ENCODE measurements at regions not wholly inside any gene's neighbourhood (a gene's known extent, or its start where the extent isn't known, plus 50 kb on each side); places are given as distances from the start of the nearest gene placed in this dataset.

DNA sequence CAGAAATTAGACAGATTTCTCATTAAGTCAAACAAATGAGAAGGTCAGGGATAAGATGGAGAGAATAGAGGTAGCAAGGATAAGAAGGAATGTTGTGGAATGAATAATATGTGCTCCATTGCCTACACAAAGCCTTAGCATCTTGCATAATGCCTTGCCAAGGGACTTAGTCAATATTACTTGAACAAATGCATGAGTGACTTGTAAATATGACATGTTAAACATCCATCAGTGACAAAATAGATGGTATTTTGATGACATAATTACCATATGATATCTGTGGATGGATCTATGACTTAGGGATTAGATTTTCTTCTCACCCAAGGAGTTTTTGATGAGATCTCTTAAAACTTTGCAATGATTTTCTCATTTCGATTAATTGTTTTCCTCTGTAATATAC is 194.1 kb upstream of the RASSF8 start:
- TF ChIP-seq, protein P1, sequence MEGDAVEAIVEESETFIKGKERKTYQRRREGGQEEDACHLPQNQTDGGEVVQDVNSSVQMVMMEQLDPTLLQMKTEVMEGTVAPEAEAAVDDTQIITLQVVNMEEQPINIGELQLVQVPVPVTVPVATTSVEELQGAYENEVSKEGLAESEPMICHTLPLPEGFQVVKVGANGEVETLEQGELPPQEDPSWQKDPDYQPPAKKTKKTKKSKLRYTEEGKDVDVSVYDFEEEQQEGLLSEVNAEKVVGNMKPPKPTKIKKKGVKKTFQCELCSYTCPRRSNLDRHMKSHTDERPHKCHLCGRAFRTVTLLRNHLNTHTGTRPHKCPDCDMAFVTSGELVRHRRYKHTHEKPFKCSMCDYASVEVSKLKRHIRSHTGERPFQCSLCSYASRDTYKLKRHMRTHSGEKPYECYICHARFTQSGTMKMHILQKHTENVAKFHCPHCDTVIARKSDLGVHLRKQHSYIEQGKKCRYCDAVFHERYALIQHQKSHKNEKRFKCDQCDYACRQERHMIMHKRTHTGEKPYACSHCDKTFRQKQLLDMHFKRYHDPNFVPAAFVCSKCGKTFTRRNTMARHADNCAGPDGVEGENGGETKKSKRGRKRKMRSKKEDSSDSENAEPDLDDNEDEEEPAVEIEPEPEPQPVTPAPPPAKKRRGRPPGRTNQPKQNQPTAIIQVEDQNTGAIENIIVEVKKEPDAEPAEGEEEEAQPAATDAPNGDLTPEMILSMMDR (conservative IDR thresholded peaks at IDR 0.05; ENCODE audit: low read length): no peak
- TF ChIP-seq EZH2phosphoT487 (IDR thresholded peaks at IDR 0.05; ENCODE audit: borderline replicate concordance): no peak

Data from Loucy (cell line).